ENCODE measurements at regions not wholly inside any gene's neighbourhood (a gene's known extent, or its start where the extent isn't known, plus 50 kb on each side); places are given as distances from the start of the nearest gene placed in this dataset.
A peak's percentile ranks its signal among the peaks of the same experiment; 100 is the strongest.
"Not testable (repeated sequence)": the region's sequence is repeated elsewhere in the genome, so short reads cannot be mapped to it uniquely, and the experiment has no call there.

DNA sequence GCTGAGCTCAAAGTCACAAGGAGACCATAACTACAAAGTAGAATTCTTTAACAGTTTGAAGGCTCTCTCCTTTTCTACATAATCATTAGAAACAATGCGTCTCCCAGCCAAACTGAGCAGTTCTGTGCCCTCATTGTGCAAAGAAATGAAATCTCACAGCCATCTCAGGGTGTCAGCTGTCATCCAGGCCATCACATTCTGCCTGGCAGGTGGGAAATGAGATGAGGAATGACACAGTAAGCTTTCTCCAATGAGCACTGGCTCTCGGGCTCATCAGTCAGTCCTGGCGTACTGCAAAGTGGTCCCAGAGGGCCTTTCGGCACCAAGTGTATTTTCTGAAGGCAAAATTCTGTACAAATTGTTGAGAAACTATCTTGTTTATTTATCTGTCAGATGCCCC, 306.5 kb downstream of the KCTD12 start:
- Histone ChIP-seq H3K4me2 (ENCODE audit: low read depth, low read length) (no peak overlapping the region), H2AFZ (ENCODE audit: low read length) (no peak overlapping the region), H3K79me2 (ENCODE audit: low read length) (no peaks in the 10 kb centered on the region), H3K9ac (ENCODE audit: low read length) (no peak overlapping the region), H3K27ac (ENCODE audit: low read length) (no peak overlapping the region), H3F3A (ENCODE audit: insufficient read depth, low read length) (no peaks in the 10 kb centered on the region), H3K9me3 (replicated peaks; ENCODE audit: insufficient read depth, low read length) (no peaks in the 10 kb centered on the region), H3K27me3 (replicated peaks; ENCODE audit: insufficient read depth, low read length) (no peaks in the 10 kb centered on the region), H3K36me3 (replicated peaks; ENCODE audit: insufficient read depth, low read length) (no peaks in the 10 kb centered on the region), H3K4me1 (ENCODE audit: low read length) (no peaks in the 10 kb centered on the region), H3K4me3 (ENCODE audit: low read length) (no peak overlapping the region), H3K9me2 (replicated peaks; ENCODE audit: insufficient read depth, low read length) (no peaks in the 10 kb centered on the region), H4K20me1 (ENCODE audit: insufficient read depth, low read length) (no peaks in the 10 kb centered on the region)
- no peak for DNase-seq
- TF ChIP-seq, protein P1, sequence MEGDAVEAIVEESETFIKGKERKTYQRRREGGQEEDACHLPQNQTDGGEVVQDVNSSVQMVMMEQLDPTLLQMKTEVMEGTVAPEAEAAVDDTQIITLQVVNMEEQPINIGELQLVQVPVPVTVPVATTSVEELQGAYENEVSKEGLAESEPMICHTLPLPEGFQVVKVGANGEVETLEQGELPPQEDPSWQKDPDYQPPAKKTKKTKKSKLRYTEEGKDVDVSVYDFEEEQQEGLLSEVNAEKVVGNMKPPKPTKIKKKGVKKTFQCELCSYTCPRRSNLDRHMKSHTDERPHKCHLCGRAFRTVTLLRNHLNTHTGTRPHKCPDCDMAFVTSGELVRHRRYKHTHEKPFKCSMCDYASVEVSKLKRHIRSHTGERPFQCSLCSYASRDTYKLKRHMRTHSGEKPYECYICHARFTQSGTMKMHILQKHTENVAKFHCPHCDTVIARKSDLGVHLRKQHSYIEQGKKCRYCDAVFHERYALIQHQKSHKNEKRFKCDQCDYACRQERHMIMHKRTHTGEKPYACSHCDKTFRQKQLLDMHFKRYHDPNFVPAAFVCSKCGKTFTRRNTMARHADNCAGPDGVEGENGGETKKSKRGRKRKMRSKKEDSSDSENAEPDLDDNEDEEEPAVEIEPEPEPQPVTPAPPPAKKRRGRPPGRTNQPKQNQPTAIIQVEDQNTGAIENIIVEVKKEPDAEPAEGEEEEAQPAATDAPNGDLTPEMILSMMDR (IDR thresholded peaks at IDR 0.05; ENCODE audit: low read length) = no peak
- TF ChIP-seq EZH2 (optimal IDR thresholded peaks at IDR 0.05; ENCODE audit: low read depth, low read length) (no peak), EZH2phosphoT487 (IDR thresholded peaks at IDR 0.05; ENCODE audit: low read length) (no peak)

DNA sequence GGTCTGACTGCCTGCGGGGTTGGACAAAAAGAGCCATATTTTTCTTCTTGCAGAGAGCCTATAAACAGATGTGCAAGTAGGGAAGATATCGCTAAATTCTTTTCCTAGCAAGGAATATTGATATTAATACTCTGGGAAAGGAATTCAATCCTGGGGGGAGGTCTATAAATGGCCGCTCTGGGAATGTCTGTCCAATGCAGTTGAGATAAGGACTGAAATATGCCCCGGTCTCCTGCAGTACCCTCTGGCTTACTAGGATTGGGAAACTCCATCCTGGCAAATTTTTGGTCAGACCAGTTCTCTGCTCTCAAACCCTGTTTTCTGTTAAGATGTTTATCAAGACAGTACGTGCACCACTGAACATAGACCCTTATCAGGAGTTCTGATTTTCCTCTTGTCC, 310.6 kb downstream of the KCTD12 start:
- not testable (repeated sequence) for H3K9me2 ChIP-seq (replicated peaks; ENCODE audit: insufficient read depth, low read length); H3K36me3 ChIP-seq (replicated peaks; ENCODE audit: insufficient read depth, low read length); H3K9ac ChIP-seq (ENCODE audit: low read length); H3F3A ChIP-seq (ENCODE audit: insufficient read depth, low read length); H3K27ac ChIP-seq (ENCODE audit: low read length); H3K79me2 ChIP-seq (ENCODE audit: low read length); H4K20me1 ChIP-seq (ENCODE audit: insufficient read depth, low read length); H3K9me3 ChIP-seq (replicated peaks; ENCODE audit: insufficient read depth, low read length); H2AFZ ChIP-seq (ENCODE audit: low read length); H3K4me2 ChIP-seq (ENCODE audit: low read depth, low read length); H3K4me1 ChIP-seq (ENCODE audit: low read length); H3K27me3 ChIP-seq (replicated peaks; ENCODE audit: insufficient read depth, low read length); H3K4me3 ChIP-seq (ENCODE audit: low read length); DNase-seq

DNA sequence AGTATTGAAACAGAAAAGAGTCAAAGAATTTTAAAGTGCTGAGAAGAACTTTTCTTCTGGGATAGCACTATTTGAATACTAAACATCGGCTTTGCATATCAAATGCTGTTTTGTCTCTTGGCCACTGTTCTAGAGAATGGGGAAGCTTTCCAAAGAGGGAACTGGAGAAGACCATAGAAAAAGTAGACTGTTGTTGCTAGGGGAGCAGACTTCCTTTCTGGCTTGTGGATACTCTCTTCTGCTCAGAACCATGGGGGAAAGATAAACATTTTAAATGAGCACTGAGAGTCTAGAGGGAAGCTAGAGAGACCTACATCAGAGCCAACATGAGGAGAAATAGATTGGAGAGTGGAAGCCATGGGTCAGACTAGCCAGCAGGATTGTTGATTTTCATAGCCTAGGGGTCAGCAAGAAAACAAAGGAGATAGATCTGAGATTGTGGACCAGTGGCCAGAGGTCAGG, 315.7 kb downstream of the KCTD12 start:
- Histone ChIP-seq H3K27ac (ENCODE audit: low read length) (no peak overlapping the region), H3K4me2 (ENCODE audit: low read depth, low read length) (no peak overlapping the region), H3K27me3 (replicated peaks; ENCODE audit: insufficient read depth, low read length) (no peaks in the 10 kb centered on the region), H3F3A (ENCODE audit: insufficient read depth, low read length) (no peaks in the 10 kb centered on the region), H3K9me2 (replicated peaks; ENCODE audit: insufficient read depth, low read length) (no peaks in the 10 kb centered on the region), H3K36me3 (replicated peaks; ENCODE audit: insufficient read depth, low read length) (no peaks in the 10 kb centered on the region), H3K4me1 (ENCODE audit: low read length) (no peaks in the 10 kb centered on the region), H3K4me3 (ENCODE audit: low read length) (no peak overlapping the region), H3K79me2 (ENCODE audit: low read length) (no peaks in the 10 kb centered on the region), H3K9ac (ENCODE audit: low read length) (no peak overlapping the region), H4K20me1 (ENCODE audit: insufficient read depth, low read length) (no peaks in the 10 kb centered on the region), H2AFZ (ENCODE audit: low read length) (no peak overlapping the region), H3K9me3 (replicated peaks; ENCODE audit: insufficient read depth, low read length) (no peaks in the 10 kb centered on the region)
- no peak for DNase-seq
- no peak for TF ChIP-seq EZH2 (optimal IDR thresholded peaks at IDR 0.05; ENCODE audit: low read depth, low read length)

DNA sequence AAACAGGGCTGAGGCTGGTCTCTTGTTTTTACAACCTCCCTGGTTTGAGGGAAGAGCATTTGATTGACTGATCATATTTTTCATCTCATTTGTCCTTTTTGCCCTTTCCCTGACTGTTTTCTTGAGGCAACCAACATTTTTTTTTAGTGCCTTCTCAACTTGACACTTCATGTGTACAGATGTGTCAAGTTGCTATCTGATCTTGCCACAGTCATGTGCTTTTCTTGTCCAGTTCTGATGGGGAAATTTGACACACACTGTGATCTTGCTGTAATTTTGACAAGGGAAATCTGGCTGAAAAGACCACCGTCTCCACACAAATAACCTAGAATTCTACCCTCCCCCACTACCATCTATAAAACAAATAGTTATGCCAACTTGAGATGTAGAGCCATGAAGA, 329.6 kb downstream of the KCTD12 start:
- H3K9ac ChIP-seq (ENCODE audit: low read length) = no peak overlapping the region
- H2AFZ ChIP-seq (ENCODE audit: low read length) = no peak overlapping the region
- H3K9me2 ChIP-seq (replicated peaks; ENCODE audit: insufficient read depth, low read length) = no peaks in the 10 kb centered on the region
- H3K36me3 ChIP-seq (replicated peaks; ENCODE audit: insufficient read depth, low read length) = no peaks in the 10 kb centered on the region
- H3K4me3 ChIP-seq (ENCODE audit: low read length) = no peak overlapping the region
- no peaks in the 10 kb centered on the region for H3K27me3 ChIP-seq (replicated peaks; ENCODE audit: insufficient read depth, low read length)
- TF ChIP-seq, protein P1 (IDR thresholded peaks at IDR 0.05; ENCODE audit: low read length) = no peak
- TF ChIP-seq EZH2phosphoT487 (IDR thresholded peaks at IDR 0.05; ENCODE audit: low read length) (no peak), EZH2 (optimal IDR thresholded peaks at IDR 0.05; ENCODE audit: low read depth, low read length) (no peak)
- DNase-seq = no peak
- no peaks in the 10 kb centered on the region for H4K20me1 ChIP-seq (ENCODE audit: insufficient read depth, low read length)
- H3K4me2 ChIP-seq (ENCODE audit: low read depth, low read length) = peak overlapping the region; percentile 72
- H3K4me1 ChIP-seq (ENCODE audit: low read length) = peaks cover 20% of the 10 kb centered on the region
- H3K79me2 ChIP-seq (ENCODE audit: low read length) = no peaks in the 10 kb centered on the region
- no peak overlapping the region for H3K27ac ChIP-seq (ENCODE audit: low read length)
- 0 out of 2 replicates have a peak, but pooled peaks cover 7% of the 10 kb centered on the region for H3F3A ChIP-seq (ENCODE audit: insufficient read depth, low read length)
- no peaks in the 10 kb centered on the region for H3K9me3 ChIP-seq (replicated peaks; ENCODE audit: insufficient read depth, low read length)

Measured in MM.1S (cell line).